Activated T-cell treated with anti-CD3 and anti-CD28 coated beads for 1 hour (primary cell): ENCODE measurements at regions not wholly inside any gene's neighbourhood (a gene's known extent, or its start where the extent isn't known, plus 50 kb on each side); places are given as distances from the start of the nearest gene placed in this dataset.

Source experiments
- DNase-seq: peaks from one replicate; pipeline ENCODE4 v3.0.0-alpha.2; 2020; ENCODE audit warnings: low read depth

DNA sequence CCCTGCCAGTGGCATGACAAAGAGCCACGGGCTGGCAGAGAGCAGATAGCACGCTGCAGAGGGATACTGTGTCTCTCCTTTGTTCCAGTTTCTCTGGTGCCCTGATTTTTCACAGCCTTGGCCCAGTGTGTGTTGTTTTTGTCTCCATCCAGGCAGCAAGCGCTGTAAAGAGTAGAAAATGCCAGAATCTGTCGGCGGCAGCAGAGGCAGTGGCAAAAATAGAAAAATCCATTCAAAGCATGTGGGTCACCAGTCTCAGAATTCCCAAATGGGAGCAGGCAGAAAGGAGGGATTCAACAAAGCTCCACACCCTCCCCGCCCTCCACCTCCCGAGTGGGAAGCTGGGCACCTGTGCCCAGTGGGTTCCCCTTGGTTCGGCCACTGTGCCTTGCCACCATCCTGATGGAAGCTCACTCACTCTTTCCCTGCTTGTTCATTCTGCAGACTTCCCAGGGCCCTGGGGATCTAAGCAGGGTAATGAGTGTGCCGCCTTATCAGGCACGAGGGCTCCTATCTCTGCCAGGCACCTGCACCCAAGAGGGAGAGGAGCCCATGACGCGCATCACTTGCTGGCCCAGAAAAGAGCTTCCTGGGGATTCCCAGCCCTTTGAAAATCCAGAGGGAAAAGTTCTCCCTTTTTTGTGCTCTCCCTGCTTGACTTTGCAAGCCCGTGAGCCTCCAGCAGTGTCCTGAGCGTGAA is 416.9 kb downstream of the IRS2 start:
- no peak for DNase-seq

DNA sequence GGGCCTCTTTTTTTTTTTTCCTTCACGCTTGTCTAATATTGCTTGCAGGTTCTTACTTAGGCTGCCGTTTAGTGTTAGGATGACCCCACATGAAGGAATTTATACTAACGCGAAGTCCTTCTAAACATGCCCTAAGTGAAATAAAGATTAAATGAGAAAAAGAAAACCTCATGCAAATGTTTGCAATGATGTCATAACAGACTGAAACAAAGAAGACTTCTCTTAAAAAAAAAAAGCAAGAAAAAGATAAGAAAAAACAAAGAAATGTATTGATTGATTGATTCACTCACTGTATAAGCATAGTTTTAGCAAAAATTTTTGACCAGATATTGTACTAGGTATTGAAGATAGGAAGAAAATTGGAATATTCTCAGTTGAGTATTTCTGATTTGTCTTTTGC is 418.2 kb downstream of the IRS2 start:
- DNase-seq, result no peak

DNA sequence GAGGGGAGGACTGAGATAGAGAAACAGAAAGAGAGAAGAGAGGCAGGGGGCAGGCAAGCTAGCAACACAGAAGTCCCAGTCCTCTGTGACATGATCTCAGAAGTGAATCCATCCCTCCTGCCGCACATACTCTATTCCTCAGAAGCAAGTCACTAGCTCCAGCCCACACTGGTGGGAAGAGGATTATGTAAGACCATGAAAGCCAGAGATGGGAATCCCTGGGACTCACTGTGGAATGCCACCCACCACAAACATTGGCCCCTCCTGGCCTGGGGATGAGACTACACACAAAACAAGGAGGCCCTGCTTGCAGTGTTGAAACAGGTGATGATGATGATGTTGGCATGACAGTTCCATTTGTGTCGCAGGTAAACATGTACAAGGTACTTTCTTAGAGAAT is 419.9 kb downstream of the IRS2 start:
- DNase-seq, result no peak

DNA sequence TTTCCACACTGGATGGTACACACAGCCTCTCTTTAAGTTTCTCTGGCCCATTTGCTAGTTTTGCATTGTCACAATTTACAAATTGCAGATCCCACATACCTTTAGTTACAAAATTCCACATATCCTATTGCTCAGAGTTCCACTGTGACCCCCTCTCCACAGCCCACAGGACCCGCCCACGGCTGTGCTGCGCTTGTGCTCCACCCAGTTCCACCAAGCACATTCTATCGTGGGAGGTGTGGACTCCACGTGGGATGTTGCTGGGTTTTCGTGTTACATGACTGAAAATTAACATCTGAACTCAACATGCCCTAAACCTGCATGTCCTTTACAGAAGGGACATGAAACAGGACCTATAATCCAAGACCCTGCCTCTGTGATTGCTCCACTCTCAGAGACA is 423.0 kb downstream of the IRS2 start:
- no peak for DNase-seq

DNA sequence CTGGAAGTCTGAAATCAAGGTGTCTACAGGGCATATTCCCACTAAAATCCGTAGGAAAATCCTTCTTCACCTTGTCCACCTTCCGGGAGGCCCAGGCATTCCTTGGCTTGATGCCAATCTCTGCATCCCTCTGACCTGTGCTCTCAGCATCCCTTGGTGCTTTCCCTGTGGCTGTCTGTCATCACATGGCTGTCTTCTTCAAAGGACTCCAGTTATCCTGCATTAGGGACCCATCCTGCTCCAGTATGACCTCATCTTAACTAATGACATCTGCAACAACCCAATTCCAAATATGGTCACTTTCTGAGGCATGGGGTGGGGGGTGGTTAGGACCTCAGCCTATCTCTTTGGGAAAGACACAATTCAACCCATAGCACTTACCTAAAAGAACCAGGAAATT is 423.8 kb downstream of the IRS2 start:
- no peak for DNase-seq

DNA sequence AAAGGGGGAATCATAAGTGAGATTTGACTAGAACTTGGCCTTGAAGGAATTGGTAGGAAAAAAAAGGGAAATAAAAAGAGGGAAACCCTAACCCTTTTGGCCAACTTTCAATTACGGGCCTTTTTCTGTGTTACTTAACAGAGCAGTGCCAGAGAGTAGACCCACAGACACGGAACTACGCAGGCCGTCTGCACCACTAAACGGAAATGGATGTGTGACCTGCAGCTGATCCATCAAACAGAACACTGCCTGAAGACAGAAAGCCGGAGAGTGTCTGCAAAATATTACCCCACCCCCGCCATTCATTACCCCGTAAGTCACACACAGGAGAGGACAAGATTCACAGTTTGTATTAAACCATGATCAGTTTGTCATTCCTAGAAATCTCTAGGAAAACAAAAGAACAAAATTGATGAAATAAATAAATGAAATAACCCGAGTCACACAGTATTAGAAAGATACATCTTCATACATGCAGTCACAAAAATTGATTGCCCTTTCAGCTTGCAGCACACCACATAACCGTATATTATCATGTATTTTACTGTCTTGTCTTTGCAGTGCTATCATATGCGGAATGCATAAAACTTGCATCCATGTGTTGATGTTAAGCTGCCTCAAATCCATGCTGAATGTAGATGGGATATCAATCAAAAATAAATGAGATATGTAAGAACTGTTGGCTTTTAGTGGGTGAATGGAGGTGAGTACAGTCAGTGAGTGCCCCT is 424.7 kb downstream of the IRS2 start:
- no peak for DNase-seq

DNA sequence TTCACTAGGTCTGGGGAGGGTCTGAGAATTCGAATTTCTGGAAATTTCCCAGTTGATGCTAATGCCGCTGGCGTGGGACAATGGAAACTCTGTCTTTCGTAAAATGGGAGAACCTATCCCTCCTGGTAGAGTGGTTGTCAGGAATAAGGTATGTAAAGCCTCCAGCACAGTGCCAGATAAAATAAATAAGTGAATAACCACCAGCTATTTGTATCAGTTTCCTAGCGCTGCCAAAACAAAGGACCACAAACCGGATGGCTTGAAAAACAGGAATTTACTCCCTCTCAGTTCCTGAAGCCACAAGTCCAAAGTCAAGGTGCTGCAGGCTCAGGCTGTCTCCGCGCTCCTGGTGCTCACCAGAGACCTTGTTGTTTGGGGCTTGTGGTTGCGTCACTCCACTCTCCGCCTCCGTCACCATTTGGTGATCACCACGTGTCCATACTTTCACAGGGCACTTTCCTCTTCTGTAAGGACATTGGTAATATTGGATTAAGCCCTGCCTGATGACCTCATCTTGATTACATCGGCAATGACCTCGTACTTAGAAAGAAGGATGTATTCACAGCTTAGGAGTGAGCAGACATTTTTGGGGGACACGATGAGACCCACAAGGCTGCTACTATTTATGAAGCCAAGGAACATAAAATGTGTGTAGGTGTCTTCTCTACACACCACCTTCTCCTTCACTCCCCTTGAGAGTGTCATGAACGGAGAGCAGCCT is 428.5 kb downstream of the IRS2 start:
- no peak for DNase-seq

DNA sequence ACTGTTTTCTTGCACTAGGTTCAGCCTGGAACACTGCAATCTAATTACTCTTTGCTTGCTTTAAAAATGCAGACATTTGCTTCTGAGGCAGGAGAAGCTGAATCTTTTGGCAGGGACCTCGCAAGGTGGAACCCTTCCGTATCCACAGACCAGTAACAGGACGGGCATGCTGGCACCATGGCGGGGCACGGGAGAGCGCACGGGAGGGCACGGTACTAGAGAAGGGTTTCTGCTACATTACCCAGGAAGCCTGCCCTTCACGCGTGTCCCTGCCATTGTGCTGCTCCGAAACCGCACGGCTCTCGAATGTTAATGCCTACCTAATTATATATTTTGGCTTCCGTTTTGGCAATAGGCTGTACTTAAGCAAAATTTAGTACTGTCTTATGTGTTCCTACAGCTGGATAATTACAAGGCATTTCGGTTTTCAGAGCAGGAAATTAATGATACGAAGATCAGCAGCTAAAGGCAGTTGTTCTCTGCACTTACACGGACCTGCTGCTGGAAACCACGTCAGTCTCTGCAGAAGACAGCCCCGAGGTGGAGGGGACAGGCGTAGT is 430.4 kb downstream of the IRS2 start:
- no peak for DNase-seq

DNA sequence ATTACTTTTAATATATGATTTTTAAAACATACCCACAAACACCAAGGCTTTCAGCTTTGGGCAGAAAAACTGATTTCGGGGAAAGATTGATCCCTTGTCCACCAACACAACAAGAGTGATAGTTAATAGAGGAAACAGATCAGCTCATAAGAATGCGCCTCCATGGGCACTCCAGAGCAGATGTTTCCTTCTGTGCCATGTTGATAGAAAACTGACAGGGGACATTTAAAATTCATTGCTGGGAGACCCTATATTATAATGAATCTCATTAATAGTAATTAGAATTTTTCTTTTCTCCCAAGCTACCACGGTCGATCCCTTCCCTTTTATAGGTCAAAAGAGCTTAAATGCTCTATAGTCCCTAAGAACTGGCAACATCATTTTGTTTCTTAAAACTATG is 431.2 kb downstream of the IRS2 start:
- no peak for DNase-seq

DNA sequence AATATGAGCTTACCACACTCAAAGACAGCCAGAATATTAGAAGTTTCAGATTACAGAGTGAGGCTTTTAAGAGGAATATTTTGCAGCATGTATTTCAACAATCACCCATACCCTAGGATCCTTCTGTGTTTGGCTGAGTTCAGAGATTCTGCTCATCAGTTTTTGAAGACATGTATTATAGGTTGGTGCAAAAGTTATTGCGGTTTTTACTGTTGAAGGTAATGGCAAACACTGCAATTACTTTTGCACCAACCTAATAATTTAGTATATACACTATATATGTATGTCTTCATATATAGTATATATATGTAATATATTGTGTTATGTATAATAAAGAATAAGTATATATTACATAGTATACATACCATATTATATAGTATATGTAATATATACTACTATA is 435.1 kb downstream of the IRS2 start:
- DNase-seq, result no peak

DNA sequence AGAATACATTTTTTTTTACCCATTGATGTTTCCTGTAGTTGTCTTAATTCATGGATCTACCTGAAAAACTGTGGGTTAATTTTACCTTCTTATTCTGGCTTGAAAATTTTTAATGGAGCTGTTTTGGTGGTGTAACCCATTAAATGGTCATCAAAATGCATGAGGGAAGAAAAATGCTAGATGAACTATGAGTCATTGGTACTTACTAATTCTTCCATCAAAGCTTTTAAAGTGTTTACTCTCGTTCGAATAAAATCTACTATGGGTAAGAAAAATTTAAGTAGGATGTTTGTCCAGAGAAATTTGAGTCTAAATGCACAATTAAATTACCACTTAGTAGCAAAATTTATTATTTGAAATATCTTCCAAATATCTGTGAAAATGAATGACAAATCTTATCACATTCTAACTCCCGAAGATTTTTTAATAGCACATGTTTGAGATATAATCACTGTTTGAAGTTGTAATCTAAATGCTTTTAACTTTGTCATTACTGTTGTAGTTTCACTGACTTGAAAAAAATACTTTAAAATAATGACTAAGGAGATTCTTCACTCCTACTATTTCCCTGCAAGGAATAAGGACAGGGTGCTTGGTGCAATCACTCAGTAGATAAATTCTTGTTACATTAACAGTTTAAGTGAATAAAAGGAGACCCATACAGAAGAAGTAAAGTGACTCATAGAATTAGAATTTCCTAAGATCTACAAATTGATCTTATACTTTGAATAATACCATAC is 437.7 kb downstream of the IRS2 start:
- DNase-seq, result no peak

DNA sequence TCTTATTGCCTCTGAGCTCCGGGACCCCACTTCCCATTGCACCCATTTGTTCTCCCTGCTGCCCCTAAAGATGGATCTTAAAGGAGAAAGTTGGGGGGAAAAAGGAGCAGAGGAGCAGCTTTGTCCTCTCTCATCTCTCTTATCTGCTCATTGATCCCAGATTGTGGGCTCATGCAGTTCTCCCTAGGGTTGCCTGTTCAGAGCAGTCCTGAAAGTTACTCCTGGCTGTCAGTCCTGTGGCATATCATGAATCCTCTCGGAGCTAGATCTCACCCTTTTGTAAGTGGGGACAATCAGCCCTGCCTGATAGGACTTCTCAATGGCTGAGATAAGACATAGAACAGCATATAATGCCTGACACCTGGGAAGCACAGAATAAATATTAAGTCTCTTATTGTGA is 440.3 kb downstream of the IRS2 start:
- no peak for DNase-seq

DNA sequence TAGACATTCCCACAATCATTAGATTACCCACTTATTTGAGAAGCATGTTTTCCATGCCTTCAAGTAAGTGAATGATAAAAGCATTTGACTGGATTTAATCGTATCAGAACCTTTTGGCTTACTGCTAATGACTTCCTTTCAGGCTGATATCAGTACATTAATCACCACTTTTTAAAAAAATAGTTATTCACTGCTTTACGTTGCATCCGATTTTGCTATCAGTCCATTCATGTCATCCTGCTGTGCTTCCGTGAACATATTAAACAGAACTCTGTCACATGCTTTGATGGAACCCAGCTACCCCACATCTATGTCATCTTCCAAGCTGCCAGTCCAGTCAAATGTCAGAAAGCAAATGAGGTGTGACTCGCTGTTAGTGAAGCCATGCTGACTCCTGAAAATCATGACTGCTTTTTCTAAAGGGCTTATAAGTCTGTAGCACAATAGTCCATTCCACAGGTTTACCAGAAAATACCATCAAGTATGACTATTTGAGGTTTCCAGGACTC is 440.9 kb downstream of the IRS2 start:
- no peak for DNase-seq

DNA sequence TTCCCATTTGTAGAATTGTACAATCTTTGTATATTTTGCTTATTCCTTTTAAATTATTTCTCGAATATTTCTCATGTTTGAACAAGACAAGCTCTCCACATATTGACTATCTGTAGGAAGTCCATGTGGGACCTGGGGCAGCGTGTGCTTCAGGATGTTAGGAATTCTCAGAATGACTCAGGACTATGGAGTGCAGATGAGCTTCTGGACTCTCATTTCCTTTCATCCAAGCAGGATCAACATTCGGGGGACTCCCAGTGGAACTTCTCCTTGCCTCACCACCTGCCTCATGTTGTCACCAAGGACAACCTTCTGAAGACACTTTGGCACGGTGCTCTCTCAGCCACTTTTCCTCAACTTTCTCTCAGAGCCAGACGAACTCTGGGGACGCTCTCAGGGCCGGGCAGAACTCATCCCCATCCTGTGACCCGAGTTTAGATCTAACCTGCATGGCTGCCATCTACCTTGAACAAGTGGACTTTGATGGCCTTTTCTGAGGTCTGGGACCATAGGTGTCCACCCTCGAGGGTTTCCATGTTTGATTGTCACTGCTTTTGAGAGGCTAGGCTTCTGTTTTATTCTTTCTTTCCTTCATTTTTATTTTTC is 441.7 kb downstream of the IRS2 start:
- DNase-seq, result no peak

DNA sequence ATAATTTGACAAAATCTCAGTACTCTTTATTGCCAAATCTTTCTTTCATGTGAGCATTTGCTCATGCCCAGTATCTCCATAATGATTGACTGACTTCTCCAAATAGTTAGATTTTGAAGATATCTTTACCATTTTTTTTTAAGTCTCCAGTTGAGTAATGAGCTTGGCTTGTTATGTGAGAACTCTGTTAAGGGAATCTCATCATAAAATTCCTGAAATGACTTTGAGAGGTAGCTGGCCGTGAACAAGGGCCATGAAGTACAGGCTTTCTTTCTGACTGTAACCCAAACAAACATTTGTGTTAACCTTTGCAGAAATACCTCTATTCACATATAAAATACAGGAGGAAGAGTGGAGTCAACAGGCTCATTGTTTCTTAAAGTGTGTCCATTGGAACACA is 449.7 kb downstream of the IRS2 start:
- DNase-seq, result no peak

DNA sequence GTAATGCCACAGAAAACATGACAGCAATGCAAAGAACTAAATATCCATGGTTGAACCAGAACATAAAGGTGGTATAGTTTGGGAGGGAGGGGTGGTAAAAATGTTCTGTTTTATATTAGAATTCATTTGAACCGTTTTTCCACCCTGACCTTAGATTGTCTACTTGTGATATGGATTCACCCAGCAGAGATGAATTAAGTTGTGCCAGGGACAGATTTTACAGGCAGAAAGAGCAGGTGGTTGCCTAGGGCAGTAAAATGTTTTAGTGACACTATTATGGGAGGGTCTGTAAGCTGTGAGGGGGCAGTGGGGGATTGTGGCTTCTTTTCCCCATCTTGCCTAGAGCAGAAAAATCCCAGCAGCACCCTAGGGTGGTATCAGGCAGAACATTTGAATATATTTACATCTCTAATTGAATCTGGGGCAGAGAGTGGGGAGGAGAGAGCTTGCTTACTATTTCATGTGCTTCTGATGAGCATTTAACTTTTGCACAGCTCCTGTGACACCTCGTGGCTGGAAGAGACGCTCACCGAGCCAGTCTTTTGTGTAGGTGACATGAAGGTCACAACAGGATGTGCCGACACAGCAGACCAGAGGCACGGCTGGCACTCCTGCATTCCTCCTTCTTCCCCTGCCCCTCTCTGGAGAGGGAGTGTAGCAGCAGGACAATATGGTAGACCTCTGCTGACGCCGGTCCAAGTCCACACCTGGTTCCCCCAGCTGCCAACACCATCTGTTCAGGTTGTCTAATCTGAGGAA is 452.3 kb downstream of the IRS2 start:
- DNase-seq, result no peak

DNA sequence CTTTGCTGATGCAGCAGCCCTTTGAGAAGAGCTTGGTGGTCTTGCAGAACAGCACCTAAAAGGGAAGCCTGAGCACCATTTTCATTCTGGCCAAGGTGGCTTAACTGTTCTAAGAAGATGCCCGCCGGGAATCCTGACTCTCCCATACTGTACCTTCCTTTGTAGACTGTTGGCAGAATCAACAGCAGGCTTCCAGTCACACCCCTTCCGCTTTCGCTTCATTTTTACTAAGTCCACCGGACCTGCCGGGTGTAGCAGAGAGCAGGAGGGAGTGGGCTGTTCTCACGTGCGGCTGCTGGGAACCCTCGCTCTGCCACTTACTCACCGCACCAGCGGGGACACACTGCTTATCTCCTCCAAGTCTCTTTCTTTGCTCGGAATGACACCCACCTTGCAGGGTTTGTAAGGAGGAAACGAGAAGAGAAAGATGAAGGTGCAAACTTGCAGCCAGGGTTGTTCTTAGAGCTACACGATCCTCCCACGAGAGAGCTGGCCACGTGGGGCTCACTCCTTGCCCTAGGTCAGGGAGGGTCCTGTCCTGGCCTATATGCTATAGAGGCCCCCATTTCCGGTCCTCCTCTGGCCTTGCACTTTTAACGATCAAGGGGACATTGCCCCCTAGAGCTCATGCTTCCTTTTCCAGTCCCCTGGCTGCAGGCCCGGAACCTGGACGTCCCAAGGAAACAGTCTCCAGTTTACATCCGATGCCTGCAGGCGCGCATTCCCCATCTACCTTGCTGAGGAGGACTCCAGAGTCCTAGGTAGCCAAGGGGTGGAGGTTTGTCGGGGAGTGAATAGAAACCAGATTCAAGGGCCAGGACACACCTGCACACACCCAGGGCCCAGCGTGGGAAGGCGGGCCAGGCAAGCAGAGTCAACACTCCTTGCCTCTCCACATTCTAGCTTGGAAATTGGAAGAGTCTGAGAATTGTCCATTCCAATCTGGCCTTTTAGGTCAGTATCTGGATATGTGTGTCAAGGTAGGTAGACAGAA is 453.6 kb downstream of the IRS2 start:
- no peak for DNase-seq

DNA sequence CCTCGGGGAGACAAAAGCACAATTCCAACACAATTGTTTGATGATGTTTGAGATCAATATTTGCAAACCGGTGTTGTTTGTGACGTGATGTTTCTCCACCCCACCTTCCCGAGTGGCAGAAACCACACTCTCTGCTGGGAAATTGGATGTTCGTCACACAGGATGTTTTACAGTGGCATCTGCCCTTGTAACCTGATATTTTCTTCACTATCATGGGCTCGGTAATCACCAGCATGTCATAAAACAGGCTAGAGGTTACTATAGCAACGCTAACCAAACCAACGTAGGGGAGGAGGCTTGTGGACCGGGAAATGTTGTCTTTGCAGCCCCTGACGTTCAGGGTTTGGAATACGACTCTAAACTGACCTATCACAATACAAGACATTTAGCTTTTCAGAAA is 454.5 kb downstream of the IRS2 start:
- no peak for DNase-seq

DNA sequence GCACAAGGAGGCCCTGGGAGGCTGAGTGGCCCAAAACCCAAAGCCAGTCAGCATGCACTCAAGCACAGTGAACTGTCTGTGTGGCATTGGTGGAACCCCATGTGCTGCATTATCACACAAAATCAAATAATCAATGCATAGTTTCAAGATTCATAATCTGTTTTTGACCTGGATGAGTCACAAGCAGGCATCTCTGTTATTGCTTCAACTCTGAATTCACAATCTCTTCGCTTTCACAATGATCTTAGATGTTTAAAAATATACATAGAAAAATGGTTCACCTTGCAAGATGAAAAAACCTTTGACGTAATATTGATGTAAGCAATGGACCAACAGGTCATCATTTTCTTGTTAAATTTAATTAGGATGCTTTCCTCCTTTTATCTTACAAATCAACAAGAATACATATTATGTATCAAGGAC is 455.4 kb downstream of the IRS2 start:
- no peak for DNase-seq

DNA sequence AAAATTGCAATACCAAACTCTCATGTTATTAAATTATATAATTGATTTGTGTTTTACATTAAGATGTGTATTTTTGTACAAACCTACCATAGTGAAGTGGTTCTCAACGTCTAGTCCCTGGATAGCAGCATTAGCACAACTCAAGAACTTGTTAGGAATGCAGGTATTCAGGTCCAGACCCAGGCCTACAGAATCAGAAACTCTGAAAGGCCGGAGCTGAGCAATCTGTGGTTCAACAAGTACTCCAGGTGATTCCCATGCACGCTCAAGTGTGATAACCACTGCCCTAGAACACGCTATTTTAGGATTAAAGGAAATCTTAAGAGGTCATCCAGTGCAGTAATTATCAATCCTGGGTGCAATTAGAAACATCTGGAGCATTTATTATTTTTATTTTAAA is 456.3 kb downstream of the IRS2 start:
- DNase-seq, result no peak
